ENCODE measurements at regions not wholly inside any gene's neighbourhood (a gene's known extent, or its start where the extent isn't known, plus 50 kb on each side); places are given as distances from the start of the nearest gene placed in this dataset.

- no peak overlapping the region for H3K4me3 ChIP-seq (ENCODE audit: low read depth, low read length)
- no peak for TF ChIP-seq CTCF (IDR thresholded peaks at IDR 0.05; ENCODE audit: control insufficient read depth, extremely low read depth, insufficient read depth)
- no peak for DNase-seq (ENCODE audit: low read depth)
Observed at GRCh38 chr7:13198727-13199126, 511.3 kb downstream of the ARL4A start.

GRCh38 chr7:13201628-13202027 is 514.2 kb downstream of the ARL4A start:
- no peak for DNase-seq (ENCODE audit: low read depth)
- no peak overlapping the region for H3K4me3 ChIP-seq (ENCODE audit: low read depth, low read length)
- TF ChIP-seq CTCF (IDR thresholded peaks at IDR 0.05; ENCODE audit: control insufficient read depth, extremely low read depth, insufficient read depth), result no peak

GRCh38 chr7:13217768-13218167 is 530.3 kb downstream of the ARL4A start:
- DNase-seq (ENCODE audit: low read depth), result no peak
- TF ChIP-seq CTCF (IDR thresholded peaks at IDR 0.05; ENCODE audit: control insufficient read depth, extremely low read depth, insufficient read depth), result no peak
- H3K4me3 ChIP-seq (ENCODE audit: low read depth, low read length), result no peak overlapping the region

DNA sequence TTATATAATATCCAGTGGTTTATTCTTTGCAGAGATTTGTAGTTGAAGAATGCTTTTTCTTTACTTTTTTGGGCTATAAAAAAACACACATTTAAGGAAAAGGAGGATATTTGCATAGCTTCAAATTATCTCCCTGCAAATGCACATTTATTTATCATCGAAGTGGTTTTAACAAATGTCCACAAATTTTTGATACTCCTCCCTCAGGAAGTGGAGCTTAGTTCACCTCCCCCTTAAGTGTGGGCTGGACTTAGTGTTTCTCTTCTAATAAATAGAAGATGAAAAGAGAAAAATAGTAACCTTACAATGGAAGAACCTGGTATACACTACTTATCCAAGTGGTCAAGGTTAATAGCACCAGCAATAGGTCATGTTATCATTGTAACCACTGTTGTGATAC is 537.6 kb downstream of the ARL4A start:
- no peak for TF ChIP-seq CTCF (IDR thresholded peaks at IDR 0.05; ENCODE audit: control insufficient read depth, extremely low read depth, insufficient read depth)
- no peak for DNase-seq (ENCODE audit: low read depth)
- H3K4me3 ChIP-seq (ENCODE audit: low read depth, low read length), result no peak overlapping the region

DNA sequence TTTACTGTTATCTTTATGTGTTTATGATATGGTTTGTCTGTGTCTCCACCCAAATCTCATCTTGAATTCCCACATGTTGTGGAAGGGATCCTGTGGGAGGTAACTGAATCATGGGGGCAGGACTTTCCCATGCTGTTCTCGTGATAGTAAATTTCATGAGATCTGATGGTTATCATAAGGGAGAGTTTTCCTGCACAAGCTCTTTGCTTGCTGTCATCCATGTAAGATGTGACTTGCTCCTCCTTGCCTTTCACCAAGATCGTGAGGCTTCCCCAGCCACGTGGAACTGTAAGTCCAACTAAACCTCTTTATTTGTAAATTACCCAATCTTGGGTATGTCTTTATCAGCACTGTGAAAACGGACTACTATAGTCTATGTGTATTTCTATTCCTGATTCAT is 539.0 kb downstream of the ARL4A start:
- no peak for DNase-seq (ENCODE audit: low read depth)
- no peak overlapping the region for H3K4me3 ChIP-seq (ENCODE audit: low read depth, low read length)

DNA sequence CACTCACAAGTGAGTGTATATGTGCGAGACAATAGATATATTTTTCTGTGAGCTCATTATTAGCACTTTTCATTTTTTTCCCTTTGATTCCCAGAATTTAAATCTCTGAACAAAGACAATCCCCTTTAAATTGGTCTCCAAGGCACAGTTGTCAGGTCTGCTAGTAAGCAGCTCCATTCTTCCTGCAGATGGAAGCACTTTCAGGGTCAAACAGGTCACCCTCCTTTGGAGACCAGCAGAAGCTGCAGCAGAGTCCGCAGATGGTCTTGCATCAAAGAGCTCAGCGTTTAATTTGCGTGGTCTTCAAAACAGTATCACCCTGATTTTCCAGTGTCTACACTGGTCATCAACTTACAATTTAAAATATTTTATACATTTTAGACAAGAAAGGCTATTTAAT is 543.8 kb downstream of the ARL4A start:
- DNase-seq (ENCODE audit: low read depth), result no peak
- H3K4me3 ChIP-seq (ENCODE audit: low read depth, low read length), result no peak overlapping the region
- TF ChIP-seq CTCF (IDR thresholded peaks at IDR 0.05; ENCODE audit: control insufficient read depth, extremely low read depth, insufficient read depth), result no peak

More for the DNA sequence above, 539.0 kb downstream of the ARL4A start:
- no peak for TF ChIP-seq CTCF (IDR thresholded peaks at IDR 0.05; ENCODE audit: control insufficient read depth, extremely low read depth, insufficient read depth)

GRCh38 chr7:13235436-13235835 is 548.0 kb downstream of the ARL4A start:
- no peak for TF ChIP-seq CTCF (IDR thresholded peaks at IDR 0.05; ENCODE audit: control insufficient read depth, extremely low read depth, insufficient read depth)
- no peak overlapping the region for H3K4me3 ChIP-seq (ENCODE audit: low read depth, low read length)
- DNase-seq (ENCODE audit: low read depth), result no peak
